ENCODE measurements at regions not wholly inside any gene's neighbourhood (a gene's known extent, or its start where the extent isn't known, plus 50 kb on each side); places are given as distances from the start of the nearest gene placed in this dataset.

DNA sequence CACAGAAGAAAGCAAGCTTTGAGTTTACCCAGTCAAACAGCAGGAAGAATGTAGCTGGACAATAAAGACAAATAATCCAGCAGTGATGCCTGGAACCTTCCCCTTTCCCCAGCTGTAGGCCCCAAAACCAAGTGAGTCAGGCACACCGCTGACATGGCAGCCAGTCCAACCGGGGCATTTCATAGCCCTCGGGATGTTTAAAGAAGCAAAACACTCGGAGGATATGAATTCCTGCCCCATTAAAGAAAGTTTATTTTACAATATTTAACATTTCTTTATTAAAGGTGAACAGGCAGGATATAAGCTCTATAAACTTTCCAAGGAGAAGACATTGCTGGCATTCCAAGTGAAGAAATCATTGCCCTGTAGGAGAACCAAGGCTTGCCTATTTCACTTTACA lies 507.6 kb upstream of the TNP1 start:
- Histone ChIP-seq H3K4me1 (replicated peaks; ENCODE audit: insufficient read depth) (peaks cover 60% of the 10 kb centered on the region), H4K20me1 (ENCODE audit: insufficient read depth) (no peaks in the 10 kb centered on the region), H3K9me2 (ENCODE audit: insufficient read depth) (no peaks in the 10 kb centered on the region), H3K4me2 (peak overlapping the region; percentile 45), H3K36me3 (ENCODE audit: low read depth) (no peaks in the 10 kb centered on the region), H3K9me3 (ENCODE audit: insufficient read depth, low read depth) (no peaks in the 10 kb centered on the region; the same call in 1 of the 2 replicates), H3K27me3 (ENCODE audit: insufficient read depth, low read depth) (no peaks in the 10 kb centered on the region), H3F3A (ENCODE audit: insufficient read depth, low read depth) (peaks cover 49% of the 10 kb centered on the region), H3K4me3 (0 out of 2 replicates have a peak overlapping the region, but pooled peaks have one; percentile 29), H3K79me2 (ENCODE audit: low read depth) (no peaks in the 10 kb centered on the region), H3K27ac (peak overlapping the region; percentile 86), H2AFZ (peak overlapping the region; percentile 12; the same call in 1 of the 2 replicates)
- intact Hi-C loops (cut with micrococcal nuclease; ENCODE audit: unreplicated experiment), result loop anchor here (2.0 kb wide), 2 partner anchors 21 to 77 kb away; no protein-coding TSS in a partner anchor
- ChIA-PET POLR2A (ENCODE audit: unreplicated experiment) (interaction anchor here (0.5 to 0.7 kb wide), 3 partner anchors 36 to 1139 kb away, joined by 3 to 6 read pairs (median 5); no protein-coding TSS in a partner anchor), CTCF (no interaction called here)
- BruUV-seq (replicated peaks), result no TSS peak
- TF ChIP-seq EZH2 (IDR thresholded peaks at IDR 0.05; ENCODE audit: low read depth), result no peak
- TF ChIP-seq, protein P1, sequence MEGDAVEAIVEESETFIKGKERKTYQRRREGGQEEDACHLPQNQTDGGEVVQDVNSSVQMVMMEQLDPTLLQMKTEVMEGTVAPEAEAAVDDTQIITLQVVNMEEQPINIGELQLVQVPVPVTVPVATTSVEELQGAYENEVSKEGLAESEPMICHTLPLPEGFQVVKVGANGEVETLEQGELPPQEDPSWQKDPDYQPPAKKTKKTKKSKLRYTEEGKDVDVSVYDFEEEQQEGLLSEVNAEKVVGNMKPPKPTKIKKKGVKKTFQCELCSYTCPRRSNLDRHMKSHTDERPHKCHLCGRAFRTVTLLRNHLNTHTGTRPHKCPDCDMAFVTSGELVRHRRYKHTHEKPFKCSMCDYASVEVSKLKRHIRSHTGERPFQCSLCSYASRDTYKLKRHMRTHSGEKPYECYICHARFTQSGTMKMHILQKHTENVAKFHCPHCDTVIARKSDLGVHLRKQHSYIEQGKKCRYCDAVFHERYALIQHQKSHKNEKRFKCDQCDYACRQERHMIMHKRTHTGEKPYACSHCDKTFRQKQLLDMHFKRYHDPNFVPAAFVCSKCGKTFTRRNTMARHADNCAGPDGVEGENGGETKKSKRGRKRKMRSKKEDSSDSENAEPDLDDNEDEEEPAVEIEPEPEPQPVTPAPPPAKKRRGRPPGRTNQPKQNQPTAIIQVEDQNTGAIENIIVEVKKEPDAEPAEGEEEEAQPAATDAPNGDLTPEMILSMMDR (conservative IDR thresholded peaks at IDR 0.05), result no peak
- peak; percentile 48 to 90 for DNase-seq

DNA sequence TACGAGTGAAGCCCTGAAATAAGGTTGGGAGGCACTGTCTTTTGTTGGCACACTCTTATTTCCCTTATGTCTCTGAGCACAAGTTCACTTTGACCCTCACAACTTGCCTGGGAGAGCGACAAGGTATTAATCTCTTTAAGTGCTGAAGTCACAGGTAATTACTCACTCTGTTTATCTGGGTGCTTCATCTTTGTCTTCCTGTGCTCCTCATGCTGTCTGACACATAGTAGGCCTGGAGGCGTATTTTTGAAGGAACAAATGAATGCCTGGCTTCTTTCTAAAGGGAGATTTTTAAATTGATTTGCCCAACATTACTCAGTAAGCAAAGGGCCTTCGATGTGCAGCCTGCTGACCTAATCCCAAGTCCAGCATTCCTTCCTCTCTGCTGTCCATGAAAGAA lies 507.1 kb upstream of the TNP1 start:
- no peak overlapping the region for H2AFZ ChIP-seq
- CTCF ChIA-PET, result no interaction called here
- H3K27ac ChIP-seq, result peak overlapping the region; percentile 86
- H3K4me3 ChIP-seq, result 0 out of 2 replicates have a peak overlapping the region, but pooled peaks have one; percentile 29
- POLR2A ChIA-PET (ENCODE audit: unreplicated experiment), result interaction anchor here (0.7 kb wide), 1 partner anchor 35 kb away, joined by 3 read pairs; no protein-coding TSS in a partner anchor
- no peaks in the 10 kb centered on the region; the same call in 1 of the 2 replicates for H3K9me3 ChIP-seq (ENCODE audit: insufficient read depth, low read depth)
- no peaks in the 10 kb centered on the region for H3K9me2 ChIP-seq (ENCODE audit: insufficient read depth)
- TF ChIP-seq EZH2 (IDR thresholded peaks at IDR 0.05; ENCODE audit: low read depth), result no peak
- TF ChIP-seq, protein P1 (conservative IDR thresholded peaks at IDR 0.05), result no peak
- DNase-seq, result peak in 1 of 2 experiments; percentile 85
- intact Hi-C loops (cut with micrococcal nuclease; ENCODE audit: unreplicated experiment), result loop anchor here (2.0 kb wide), 2 partner anchors 22 to 76 kb away; no protein-coding TSS in a partner anchor
- BruUV-seq (replicated peaks), result no TSS peak
- H3F3A ChIP-seq (ENCODE audit: insufficient read depth, low read depth), result peaks cover 51% of the 10 kb centered on the region
- no peaks in the 10 kb centered on the region for H3K79me2 ChIP-seq (ENCODE audit: low read depth)
- H4K20me1 ChIP-seq (ENCODE audit: insufficient read depth), result no peaks in the 10 kb centered on the region
- H3K36me3 ChIP-seq (ENCODE audit: low read depth), result no peaks in the 10 kb centered on the region
- H3K4me1 ChIP-seq (replicated peaks; ENCODE audit: insufficient read depth), result peaks cover 64% of the 10 kb centered on the region
- H3K4me2 ChIP-seq, result peak overlapping the region; percentile 45
- no peaks in the 10 kb centered on the region for H3K27me3 ChIP-seq (ENCODE audit: insufficient read depth, low read depth)

DNA sequence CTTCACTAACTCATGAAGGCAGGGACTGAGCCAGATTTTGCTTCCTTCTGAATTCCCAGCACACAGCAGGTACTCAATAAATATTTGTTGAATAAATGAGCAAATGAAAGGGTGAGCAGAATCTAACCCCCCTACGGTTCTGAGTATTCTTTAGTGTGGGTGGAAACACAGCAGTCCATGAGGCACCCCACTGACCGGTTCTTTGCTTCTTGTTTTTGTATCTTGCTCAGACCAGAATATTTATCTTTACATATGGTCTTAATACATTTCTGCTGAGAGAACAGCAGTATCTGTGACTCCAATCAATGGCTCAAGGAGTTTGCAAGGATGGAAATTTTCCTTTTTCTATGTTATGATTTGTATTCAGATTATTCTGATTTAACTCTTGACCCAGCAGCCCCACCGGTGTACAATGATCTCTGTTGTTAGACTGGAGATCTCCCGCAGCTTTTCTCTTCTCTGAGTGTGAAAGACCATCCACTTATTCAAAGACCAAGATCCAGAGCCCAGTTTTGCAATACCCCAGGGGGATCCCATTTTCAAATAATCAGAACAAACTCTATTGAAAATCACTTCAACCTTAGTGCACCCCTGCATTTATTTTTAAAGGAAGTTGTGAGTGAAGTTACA lies 506.5 kb upstream of the TNP1 start:
- Histone ChIP-seq H3K4me1 (replicated peaks; ENCODE audit: insufficient read depth) (peaks cover 70% of the 10 kb centered on the region), H2AFZ (no peak overlapping the region), H3K79me2 (ENCODE audit: low read depth) (no peaks in the 10 kb centered on the region), H3K27ac (peak overlapping the region; percentile 86), H3F3A (ENCODE audit: insufficient read depth, low read depth) (peaks cover 57% of the 10 kb centered on the region), H3K27me3 (ENCODE audit: insufficient read depth, low read depth) (no peaks in the 10 kb centered on the region), H3K4me3 (no peak overlapping the region), H3K36me3 (ENCODE audit: low read depth) (no peaks in the 10 kb centered on the region), H3K9me2 (ENCODE audit: insufficient read depth) (no peaks in the 10 kb centered on the region), H3K4me2 (peak overlapping the region; percentile 45), H3K9me3 (ENCODE audit: insufficient read depth, low read depth) (no peaks in the 10 kb centered on the region; the same call in 1 of the 2 replicates), H4K20me1 (ENCODE audit: insufficient read depth) (no peaks in the 10 kb centered on the region)
- CTCF ChIA-PET, result no interaction called here
- no TSS peak for BruUV-seq (replicated peaks)
- intact Hi-C loops (cut with micrococcal nuclease; ENCODE audit: unreplicated experiment), result loop anchor here (2.0 kb wide), 2 partner anchors 22 to 76 kb away; no protein-coding TSS in a partner anchor
- POLR2A ChIA-PET (ENCODE audit: unreplicated experiment), result no interaction called here
- DNase-seq, result no peak
- TF ChIP-seq, protein P1 (conservative IDR thresholded peaks at IDR 0.05), result no peak
- TF ChIP-seq EZH2 (IDR thresholded peaks at IDR 0.05; ENCODE audit: low read depth), result no peak

All from PC-9 (cell line).